Suprapubic skin (tissue), 4 donors: ENCODE measurements at regions not wholly inside any gene's neighbourhood (a gene's known extent, or its start where the extent isn't known, plus 50 kb on each side); places are given as distances from the start of the nearest gene placed in this dataset.
A peak's percentile ranks its signal among the peaks of the same experiment; 100 is the strongest.
"Not testable (repeated sequence)": the region's sequence is repeated elsewhere in the genome, so short reads cannot be mapped to it uniquely, and the experiment has no call there.

ENCODE experiments used
- DNase-seq, 2 donors: peaks; one replicate each; pipeline ENCODE4 v3.0.0-alpha.2; 2019; ENCODE audit warnings: low spot score in 2 of 2
- H3K27ac ChIP-seq: fragments of 200-600 bp; sonication (generic); one replicate; pipeline ENCODE4 v1.5.1; 2019
- H3K27me3 ChIP-seq: fragments of 200-600 bp; sonication (generic); one replicate; pipeline ENCODE4 v1.5.1; 2019
- H3K36me3 ChIP-seq: fragments of 200-600 bp; sonication (generic); one replicate; pipeline ENCODE4 v1.5.1; 2019
- H3K4me1 ChIP-seq: fragments of 200-600 bp; sonication (generic); one replicate; pipeline ENCODE4 v1.5.1; 2019
- H3K4me3 ChIP-seq: fragments of 200-600 bp; sonication (generic); one replicate; pipeline ENCODE4 v1.5.1; 2019; ENCODE audit warnings: mild to moderate bottlenecking
- H3K9me3 ChIP-seq: fragments of 200-600 bp; sonication (generic); one replicate; pipeline ENCODE4 v1.5.1; 2019
- EP300 ChIP-seq: sonication (generic); formaldehyde crosslinking; IDR thresholded peaks from one replicate; pipeline ENCODE4 v1.6.1; 2017; ENCODE audit warnings: antibody characterized with exemption
- POLR2A ChIP-seq, 2 donors: fragments of 450-650 bp; IDR thresholded peaks; one replicate each; pipeline ENCODE4 v1.6.1; 2017; ENCODE audit warnings: antibody characterized with exemption in 2 of 2, mild to moderate bottlenecking in 2 of 2, moderate library complexity in 2 of 2
- POLR2AphosphoS5 ChIP-seq, 3 donors: sonication (generic); formaldehyde crosslinking; IDR thresholded peaks; one replicate each; pipeline ENCODE4 v1.6.1; 2017; ENCODE audit warnings: antibody characterized with exemption in 3 of 3
- WGBS: methylation state at CpG from one replicate; pipeline ENCODE4 v1.1.5; 2018; 5-methylcytosine and 5-hydroxymethylcytosine counted together
- TF ChIP-seq, protein P1 (sequence below), 2 donors: fragments of 200-600 bp in 1 of 2; fragments of 450-650 bp in 1 of 2; sonication (generic) in 1 of 2; IDR thresholded peaks; one replicate each; pipeline ENCODE4 v1.5.1; 2016 to 2019; ENCODE audit warnings: antibody characterized with exemption in 2 of 2, mild to moderate bottlenecking in 1 of 2, moderate library complexity in 1 of 2

DNA sequence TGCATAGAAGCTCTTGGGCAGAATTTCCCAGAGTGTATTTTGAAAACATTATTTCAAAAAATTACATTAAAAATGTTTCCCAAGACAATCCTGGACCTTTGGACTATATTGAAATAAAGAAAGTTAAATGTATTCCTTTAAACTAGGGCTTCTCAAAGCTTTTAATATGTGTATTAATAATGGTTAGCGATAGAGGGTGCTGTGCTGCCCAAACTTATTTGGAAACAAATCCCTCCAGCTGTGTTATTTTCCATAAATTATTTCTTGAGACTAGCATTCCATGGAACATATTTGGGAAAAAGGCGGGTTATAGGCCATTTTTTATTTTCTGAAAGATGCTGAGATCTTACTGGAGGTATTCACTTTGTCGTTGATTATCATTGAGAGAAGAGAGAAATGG is 397.8 kb upstream of the MIS18BP1 start:
- Histone ChIP-seq H3K36me3 (no peaks in the 10 kb centered on the region), H3K27me3 (no peaks in the 10 kb centered on the region), H3K27ac (no peak overlapping the region), H3K4me1 (no peaks in the 10 kb centered on the region), H3K9me3 (no peaks in the 10 kb centered on the region), H3K4me3 (no peak overlapping the region)
- TF ChIP-seq EP300 (no peak), POLR2AphosphoS5 (IDR thresholded peaks at IDR 0.05) (no peak), POLR2A (IDR thresholded peaks at IDR 0.05) (no peak)
- TF ChIP-seq, protein P1, sequence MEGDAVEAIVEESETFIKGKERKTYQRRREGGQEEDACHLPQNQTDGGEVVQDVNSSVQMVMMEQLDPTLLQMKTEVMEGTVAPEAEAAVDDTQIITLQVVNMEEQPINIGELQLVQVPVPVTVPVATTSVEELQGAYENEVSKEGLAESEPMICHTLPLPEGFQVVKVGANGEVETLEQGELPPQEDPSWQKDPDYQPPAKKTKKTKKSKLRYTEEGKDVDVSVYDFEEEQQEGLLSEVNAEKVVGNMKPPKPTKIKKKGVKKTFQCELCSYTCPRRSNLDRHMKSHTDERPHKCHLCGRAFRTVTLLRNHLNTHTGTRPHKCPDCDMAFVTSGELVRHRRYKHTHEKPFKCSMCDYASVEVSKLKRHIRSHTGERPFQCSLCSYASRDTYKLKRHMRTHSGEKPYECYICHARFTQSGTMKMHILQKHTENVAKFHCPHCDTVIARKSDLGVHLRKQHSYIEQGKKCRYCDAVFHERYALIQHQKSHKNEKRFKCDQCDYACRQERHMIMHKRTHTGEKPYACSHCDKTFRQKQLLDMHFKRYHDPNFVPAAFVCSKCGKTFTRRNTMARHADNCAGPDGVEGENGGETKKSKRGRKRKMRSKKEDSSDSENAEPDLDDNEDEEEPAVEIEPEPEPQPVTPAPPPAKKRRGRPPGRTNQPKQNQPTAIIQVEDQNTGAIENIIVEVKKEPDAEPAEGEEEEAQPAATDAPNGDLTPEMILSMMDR (IDR thresholded peaks at IDR 0.05), result no peak
- 86% methylated on average over 3 of the region's 3 CpGs for WGBS
- DNase-seq, result no peak

DNA sequence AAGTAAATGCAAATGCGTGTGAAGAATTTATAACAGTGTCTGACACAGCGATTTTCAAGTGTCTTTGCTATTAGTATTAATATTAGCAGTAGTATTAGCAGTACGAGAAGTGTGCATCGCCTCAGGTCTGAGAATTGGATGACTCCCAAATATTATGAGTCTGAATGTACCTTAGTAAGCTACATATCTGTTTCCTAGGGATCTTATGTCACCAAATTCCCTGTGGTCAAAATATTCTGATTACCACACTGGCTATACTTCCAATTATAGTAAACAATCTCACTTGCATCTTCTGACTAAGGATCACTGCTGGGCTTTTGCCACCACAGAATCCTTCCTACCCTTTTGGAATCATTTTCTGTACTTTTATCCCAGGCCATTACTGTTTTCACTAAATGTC is 396.0 kb upstream of the MIS18BP1 start:
- Histone ChIP-seq H3K27me3 (no peaks in the 10 kb centered on the region), H3K4me3 (no peak overlapping the region), H3K4me1 (no peaks in the 10 kb centered on the region), H3K27ac (no peak overlapping the region), H3K36me3 (no peaks in the 10 kb centered on the region), H3K9me3 (no peaks in the 10 kb centered on the region)
- no peak for TF ChIP-seq POLR2A (IDR thresholded peaks at IDR 0.05)
- TF ChIP-seq, protein P1 (IDR thresholded peaks at IDR 0.05), result no peak
- DNase-seq, result no peak
- 90% methylated on average over 4 of the region's 4 CpGs for WGBS

DNA sequence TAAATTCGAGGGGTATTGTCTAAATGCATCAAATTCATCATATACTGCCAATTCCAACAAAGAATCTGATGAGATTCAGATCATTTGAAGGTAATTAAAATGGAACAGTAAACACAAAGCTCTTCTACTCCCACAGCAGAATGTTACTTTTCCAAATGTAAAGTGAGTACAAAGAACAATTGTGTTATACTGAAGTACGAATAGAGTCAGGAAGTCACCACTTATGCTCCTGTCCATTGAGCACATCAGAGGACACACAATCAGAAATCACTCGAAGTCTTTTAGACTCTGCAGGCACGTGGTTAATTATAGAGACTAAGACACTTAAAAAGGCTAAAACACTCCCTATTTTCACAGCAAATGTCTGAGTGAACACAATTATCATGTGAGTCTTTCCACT is 388.5 kb upstream of the MIS18BP1 start:
- Histone ChIP-seq H3K4me3 (no peak overlapping the region), H3K36me3 (no peaks in the 10 kb centered on the region), H3K9me3 (no peaks in the 10 kb centered on the region), H3K4me1 (no peaks in the 10 kb centered on the region), H3K27me3 (no peaks in the 10 kb centered on the region), H3K27ac (no peak overlapping the region)
- 42% methylated on average over 4 of the region's 4 CpGs for WGBS
- no peak for DNase-seq
- TF ChIP-seq POLR2A (IDR thresholded peaks at IDR 0.05) (no peak), EP300 (no peak), POLR2AphosphoS5 (IDR thresholded peaks at IDR 0.05) (no peak)
- TF ChIP-seq, protein P1 (IDR thresholded peaks at IDR 0.05), result no peak

DNA sequence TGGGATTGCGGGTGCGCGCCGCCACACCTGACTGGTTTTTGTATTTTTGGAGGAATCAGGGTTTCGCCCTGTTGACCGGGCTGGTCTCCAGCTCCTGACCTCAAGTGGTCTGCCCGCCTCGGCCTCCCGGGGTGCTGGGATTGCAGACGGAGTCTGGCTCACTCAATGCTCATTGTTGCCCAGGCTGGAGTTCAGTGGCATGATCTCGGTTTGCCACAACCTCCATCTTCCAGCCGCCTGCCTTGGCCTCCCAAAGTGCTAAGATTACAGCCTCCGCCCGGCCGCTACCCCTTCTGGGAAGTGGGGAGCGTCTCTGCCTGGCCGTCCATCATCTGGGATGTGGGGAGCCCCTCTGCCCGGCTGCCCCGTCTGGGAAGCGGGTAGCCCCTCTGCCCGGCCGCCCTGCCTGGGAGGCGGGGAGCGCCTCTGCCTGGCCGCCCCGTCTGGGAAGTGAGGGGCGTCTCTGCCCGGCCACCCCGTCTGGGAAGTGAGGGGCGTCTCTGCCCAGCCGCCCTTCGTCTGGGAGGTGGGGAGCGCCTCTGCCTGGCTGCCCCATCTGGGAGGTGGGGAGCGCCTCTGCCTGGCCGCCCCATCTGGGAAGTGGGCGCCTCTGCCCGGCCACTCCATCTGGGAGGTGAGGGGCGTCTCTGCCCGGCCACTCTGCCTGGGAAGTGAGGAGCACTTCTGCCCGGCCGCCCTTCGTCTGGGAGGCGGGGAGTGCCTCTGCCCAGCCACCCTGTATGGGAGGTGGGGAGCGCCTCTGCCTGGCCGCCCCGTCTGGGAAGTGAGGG is 381.8 kb upstream of the MIS18BP1 start:
- peak in 1 of 2 donors; percentile 76 for DNase-seq
- not testable (repeated sequence) for H3K36me3 ChIP-seq, H3K27ac ChIP-seq, H3K4me3 ChIP-seq, H3K9me3 ChIP-seq, H3K4me1 ChIP-seq, H3K27me3 ChIP-seq
- 88% methylated on average over 12 of the region's 46 CpGs for whole genome bisulfite sequencing

DNA sequence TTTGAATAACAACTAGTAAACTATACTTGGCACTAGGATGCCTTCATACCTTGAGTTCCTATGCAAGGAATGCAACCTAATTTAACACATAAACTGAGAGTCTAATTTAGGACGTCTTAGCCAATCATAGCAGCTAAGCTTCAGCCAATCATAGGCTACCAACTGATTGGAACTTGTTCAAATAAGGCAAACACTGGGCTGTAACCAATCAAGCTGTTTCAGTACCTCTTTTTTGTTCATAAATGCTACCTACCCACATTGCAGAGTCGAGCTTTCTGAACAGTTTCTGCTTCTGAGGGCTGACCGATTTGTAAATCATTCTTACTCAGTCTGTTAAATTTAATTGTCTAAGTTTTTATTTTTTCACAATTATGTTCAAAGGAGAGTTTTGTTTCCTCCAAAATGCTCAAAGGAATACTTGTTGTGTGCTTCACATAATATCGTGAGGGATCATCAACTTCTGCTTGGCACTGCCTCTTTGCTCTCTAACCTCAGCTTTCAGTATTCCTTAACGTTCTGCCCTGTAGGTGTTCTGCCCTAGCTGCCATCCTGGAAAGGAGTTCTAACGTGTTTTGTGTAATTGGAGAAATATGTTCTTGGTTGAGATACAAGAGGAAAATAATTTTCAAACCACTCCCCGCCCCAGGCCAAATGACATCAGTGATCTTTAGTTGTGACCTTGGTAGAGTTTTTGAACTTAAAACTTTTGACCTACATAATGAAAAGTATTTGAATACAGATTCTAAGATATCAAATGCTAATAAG is 380.4 kb upstream of the MIS18BP1 start:
- H3K36me3 ChIP-seq, result no peaks in the 10 kb centered on the region
- 33% methylated on average over 7 of the region's 7 CpGs for WGBS
- DNase-seq, result no peak
- no peaks in the 10 kb centered on the region for H3K9me3 ChIP-seq
- H3K27ac ChIP-seq, result no peak overlapping the region
- TF ChIP-seq, protein P1 (IDR thresholded peaks at IDR 0.05), result no peak
- TF ChIP-seq POLR2AphosphoS5 (IDR thresholded peaks at IDR 0.05), result no peak
- TF ChIP-seq POLR2A (IDR thresholded peaks at IDR 0.05), result no peak
- no peak for TF ChIP-seq EP300
- peaks cover 3% of the 10 kb centered on the region for H3K4me1 ChIP-seq
- H3K27me3 ChIP-seq, result no peaks in the 10 kb centered on the region
- H3K4me3 ChIP-seq, result no peak overlapping the region
